GF-D8 (cell line): ENCODE measurements at regions not wholly inside any gene's neighbourhood (a gene's known extent, or its start where the extent isn't known, plus 50 kb on each side); places are given as distances from the start of the nearest gene placed in this dataset.
"Not testable (repeated sequence)": the region's sequence is repeated elsewhere in the genome, so short reads cannot be mapped to it uniquely, and the experiment has no call there.

Source experiments
- DNase-seq: peaks from one replicate; lab custom pipeline; 2025; lab: John Stamatoyannopoulos, UW

GRCh38 chr7:136324073-136324704, 347.0 kb upstream of the MTPN start:
- DNase-seq = no peak

- DNase-seq = no peak
These were observed 335.4 kb upstream of the MTPN start for GRCh38 chr7:136312592-136312991.

- no peak for DNase-seq
These were observed 332.2 kb upstream of the MTPN start for GRCh38 chr7:136309407-136309806.

GRCh38 chr7:136308230-136308629, 331.1 kb upstream of the MTPN start:
- DNase-seq = no peak

GRCh38 chr7:136303162-136303561, 326.0 kb upstream of the MTPN start:
- no peak for DNase-seq

- DNase-seq = no peak
These were observed 324.9 kb upstream of the MTPN start for GRCh38 chr7:136302049-136302448.

- no peak for DNase-seq
These were observed 317.8 kb upstream of the MTPN start for GRCh38 chr7:136294977-136295376.

- DNase-seq = no peak
These were observed 316.8 kb upstream of the MTPN start for GRCh38 chr7:136293841-136294391.

GRCh38 chr7:136293272-136293671, 316.1 kb upstream of the MTPN start:
- no peak for DNase-seq

GRCh38 chr7:136292365-136292764, 315.2 kb upstream of the MTPN start:
- DNase-seq = no peak

GRCh38 chr7:136290351-136290750, 313.2 kb upstream of the MTPN start:
- no peak for DNase-seq

GRCh38 chr7:136278057-136278456, 300.9 kb upstream of the MTPN start:
- DNase-seq = no peak

GRCh38 chr7:136275794-136276193, 298.6 kb upstream of the MTPN start:
- DNase-seq = no peak

GRCh38 chr7:136274636-136275345, 297.6 kb upstream of the MTPN start:
- DNase-seq = no peak

- DNase-seq = no peak
These were observed 295.8 kb upstream of the MTPN start for GRCh38 chr7:136272934-136273333.

GRCh38 chr7:136267822-136268221, 290.7 kb upstream of the MTPN start:
- DNase-seq = no peak

- no peak for DNase-seq
These were observed 289.3 kb upstream of the MTPN start for GRCh38 chr7:136266457-136266856.

- DNase-seq = not testable (repeated sequence)
These were observed 287.1 kb upstream of the MTPN start for GRCh38 chr7:136264304-136264703.

GRCh38 chr7:136263112-136263860, 286.1 kb upstream of the MTPN start:
- not testable (repeated sequence) for DNase-seq

GRCh38 chr7:136260591-136260990, 283.4 kb upstream of the MTPN start:
- DNase-seq = not testable (repeated sequence)

GRCh38 chr7:136259074-136259473, 281.9 kb upstream of the MTPN start:
- DNase-seq = no peak

GRCh38 chr7:136256491-136256890, 279.3 kb upstream of the MTPN start:
- no peak for DNase-seq

- DNase-seq = no peak
These were observed 277.0 kb upstream of the MTPN start for GRCh38 chr7:136254148-136254547.
